ENCODE measurements at regions not wholly inside any gene's neighbourhood (a gene's known extent, or its start where the extent isn't known, plus 50 kb on each side); places are given as distances from the start of the nearest gene placed in this dataset.

GRCh38 chr5:135158314-135158697, 124.3 kb upstream of the PITX1 start:
- CTCF ChIA-PET = no interaction called here
- Mint-ChIP-seq H3K4me3 (no peak overlapping the region), H3K36me3 (ENCODE audit: low read depth) (no peaks in the 10 kb centered on the region), H3K4me1 (ENCODE audit: low read depth) (no peaks in the 10 kb centered on the region), H3K27me3 (peaks cover 3% of the 10 kb centered on the region), H3K9me3 (peaks cover 20% of the 10 kb centered on the region), H3K27ac (no peak overlapping the region)
- POLR2A ChIA-PET = no interaction called here
- no peak for ATAC-seq
- no peak for TF ChIP-seq CTCF (IDR thresholded peaks at IDR 0.05)
- intact Hi-C loops (cut with micrococcal nuclease) = no loop called here
- DNase-seq = no peak

GRCh38 chr5:135157421-135158313, 123.6 kb upstream of the PITX1 start:
- H3K4me1 Mint-ChIP-seq (ENCODE audit: low read depth) = no peaks in the 10 kb centered on the region
- DNase-seq (no peak), ATAC-seq (no peak)
- peaks cover 20% of the 10 kb centered on the region for H3K9me3 Mint-ChIP-seq
- intact Hi-C loops (cut with micrococcal nuclease) = no loop called here
- POLR2A ChIA-PET = no interaction called here
- H3K27ac Mint-ChIP-seq = no peak overlapping the region
- peaks cover 3% of the 10 kb centered on the region for H3K27me3 Mint-ChIP-seq
- CTCF ChIA-PET = no interaction called here
- no peak overlapping the region for H3K4me3 Mint-ChIP-seq
- TF ChIP-seq CTCF (IDR thresholded peaks at IDR 0.05) = no peak
- H3K36me3 Mint-ChIP-seq (ENCODE audit: low read depth) = no peaks in the 10 kb centered on the region

- Mint-ChIP-seq H3K27me3 (peaks cover 3% of the 10 kb centered on the region), H3K27ac (no peak overlapping the region), H3K4me3 (no peak overlapping the region), H3K9me3 (peaks cover 20% of the 10 kb centered on the region), H3K4me1 (ENCODE audit: low read depth) (no peaks in the 10 kb centered on the region), H3K36me3 (ENCODE audit: low read depth) (no peaks in the 10 kb centered on the region)
- ATAC-seq (no peak), DNase-seq (no peak)
- intact Hi-C loops (cut with micrococcal nuclease) = no loop called here
- no peak for TF ChIP-seq CTCF (IDR thresholded peaks at IDR 0.05)
- POLR2A ChIA-PET = no interaction called here
- CTCF ChIA-PET = no interaction called here
Observed at GRCh38 chr5:135156715-135157404, 122.8 kb upstream of the PITX1 start.

DNA sequence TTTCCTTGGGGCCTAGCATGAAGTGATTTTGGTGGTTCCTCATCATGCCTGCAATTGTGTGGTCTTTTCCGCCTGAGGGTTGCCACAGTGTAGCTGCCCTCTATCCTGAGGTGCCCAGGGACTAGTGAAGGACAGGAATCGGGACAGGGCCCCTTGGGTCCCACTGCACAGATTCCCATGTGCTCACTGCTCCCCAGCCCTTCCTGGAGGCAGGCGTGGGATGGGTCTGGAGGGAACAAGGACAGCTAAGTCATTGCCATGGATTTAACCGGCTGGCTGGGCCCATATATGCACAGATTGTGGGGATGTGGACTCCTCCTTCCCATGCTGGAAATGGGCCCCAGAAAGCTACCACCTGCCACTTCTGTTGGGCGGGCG, 122.3 kb upstream of the PITX1 start:
- CTCF ChIA-PET = no interaction called here
- H3K4me3 Mint-ChIP-seq = no peak overlapping the region
- H3K27me3 Mint-ChIP-seq = peaks cover 1% of the 10 kb centered on the region
- no peak for TF ChIP-seq CTCF (IDR thresholded peaks at IDR 0.05)
- POLR2A ChIA-PET = no interaction called here
- DNase-seq (no peak), ATAC-seq (no peak)
- no peak overlapping the region for H3K27ac Mint-ChIP-seq
- H3K36me3 Mint-ChIP-seq (ENCODE audit: low read depth) = no peaks in the 10 kb centered on the region
- no peaks in the 10 kb centered on the region for H3K4me1 Mint-ChIP-seq (ENCODE audit: low read depth)
- H3K9me3 Mint-ChIP-seq = peaks cover 20% of the 10 kb centered on the region
- intact Hi-C loops (cut with micrococcal nuclease) = no loop called here

GRCh38 chr5:135155616-135156214, 121.7 kb upstream of the PITX1 start:
- peaks cover 18% of the 10 kb centered on the region for H3K9me3 Mint-ChIP-seq
- TF ChIP-seq CTCF (IDR thresholded peaks at IDR 0.05) = no peak
- H3K27me3 Mint-ChIP-seq = peaks cover 1% of the 10 kb centered on the region
- ChIA-PET POLR2A (no interaction called here), CTCF (no interaction called here)
- H3K4me1 Mint-ChIP-seq (ENCODE audit: low read depth) = no peaks in the 10 kb centered on the region
- no peaks in the 10 kb centered on the region for H3K36me3 Mint-ChIP-seq (ENCODE audit: low read depth)
- no peak for DNase-seq
- no peak overlapping the region for H3K27ac Mint-ChIP-seq
- intact Hi-C loops (cut with micrococcal nuclease) = no loop called here
- ATAC-seq = no peak
- no peak overlapping the region for H3K4me3 Mint-ChIP-seq
